Ovary (tissue), 7 donors: ENCODE measurements at regions not wholly inside any gene's neighbourhood (a gene's known extent, or its start where the extent isn't known, plus 50 kb on each side); places are given as distances from the start of the nearest gene placed in this dataset.

Experiments used
- DNase-seq, 5 donors: peaks; one replicate each; pipeline ENCODE4 v3.0.0-alpha.2; 2019 to 2020
- H3K27ac ChIP-seq, 2 donors: fragments of 200-600 bp; one replicate each; pipeline versions ENCODE4 v1.5.1 to v1.8.0; 2019 to 2022
- H3K27me3 ChIP-seq: fragments of 200-600 bp; one replicate; pipeline ENCODE4 v1.8.0; 2022
- H3K36me3 ChIP-seq: fragments of 200-600 bp; sonication (generic); one replicate; pipeline ENCODE4 v1.5.1; 2019
- H3K4me1 ChIP-seq: one replicate; pipeline ENCODE4 v1.8.1; 2013; ENCODE audit warnings: mild to moderate bottlenecking, moderate library complexity; ENCODE audit not compliant: insufficient read depth
- H3K4me3 ChIP-seq: fragments of 200-600 bp; sonication (generic); one replicate; pipeline ENCODE4 v1.5.1; 2017
- H3K9me3 ChIP-seq, 2 donors: fragments of 200-600 bp in 1 of 2; sonication (generic) in 1 of 2; one replicate each; pipeline versions ENCODE4 v1.5.1 to v1.8.1; 2013 to 2019; ENCODE audit warnings: mild to moderate bottlenecking in 1 of 2, moderate library complexity in 1 of 2
- CTCF ChIP-seq, 3 donors: fragments of 450-650 bp in 2 of 3; fragments of 200-600 bp in 1 of 3; IDR thresholded peaks; one replicate each; pipeline versions ENCODE4 v1.5.1 to v1.8.0; 2016 to 2022; ENCODE audit warnings: antibody characterized with exemption in 3 of 3, mild to moderate bottlenecking in 1 of 3
- EP300 ChIP-seq: sonication (generic); formaldehyde crosslinking; IDR thresholded peaks from one replicate; pipeline ENCODE4 v1.6.1; 2017; ENCODE audit warnings: antibody characterized with exemption
- POLR2A ChIP-seq: fragments of 450-650 bp; IDR thresholded peaks from one replicate; pipeline ENCODE4 v1.6.1; 2017; ENCODE audit warnings: antibody characterized with exemption, mild to moderate bottlenecking, moderate library complexity
- WGBS, 3 donors: extraction: QIAGEN DNeasy Blood & Tissue Kit in 1 of 3; methylation state at CpG; one replicate each; pipeline versions ENCODE4 v1.1.5 to v1.1.7; 2013 to 2017; 5-methylcytosine and 5-hydroxymethylcytosine counted together
- intact Hi-C, 4 donors: fragments of 100-400 bp; cut with DNase I; formaldehyde crosslinking; loops; one replicate each; pipeline versions ENCODE4 v1.11.0 to v1.15.1; 2022 to 2023
- donor health status: DM: no; HTN: no; CAD: no; lungs with moderate emphysema.
- donor health status: DM: no; HTN: no; CAD: no.
- donor health status: Bipolar disorder and iron deficiency.
- donor health status: DM: no; HTN: no; CAD: no.
- donor health status: DM: yes; HTN: yes; CAD: no.

GRCh38 chr1:81392526-81393226 is 408.1 kb upstream of the ADGRL2 start:
- no peak for DNase-seq
- intact Hi-C loops, result no loop called here
- no peak overlapping the region for H3K4me3 ChIP-seq
- no peak for TF ChIP-seq CTCF (IDR thresholded peaks at IDR 0.05)
- no peak for TF ChIP-seq EP300
- TF ChIP-seq POLR2A, result no peak
- H3K27ac ChIP-seq, result no peak overlapping the region
- no peaks in the 10 kb centered on the region for H3K9me3 ChIP-seq
- no peaks in the 10 kb centered on the region for H3K4me1 ChIP-seq
- H3K27me3 ChIP-seq, result no peaks in the 10 kb centered on the region
- no peaks in the 10 kb centered on the region for H3K36me3 ChIP-seq

- no peak for DNase-seq
- Histone ChIP-seq H3K27ac (no peak overlapping the region), H3K4me1 (no peaks in the 10 kb centered on the region), H3K9me3 (no peaks in the 10 kb centered on the region), H3K36me3 (no peaks in the 10 kb centered on the region), H3K4me3 (no peak overlapping the region), H3K27me3 (no peaks in the 10 kb centered on the region)
- TF ChIP-seq POLR2A (no peak), EP300 (no peak), CTCF (IDR thresholded peaks at IDR 0.05) (no peak)
- 62 to 71% (median 62%) methylated on average over 4 of the region's 4 CpGs for WGBS, 3 donors
- intact Hi-C loops, result no loop called here
These were observed 409.5 kb upstream of the ADGRL2 start for GRCh38 chr1:81391125-81391828.

- H3K4me3 ChIP-seq, result no peak overlapping the region
- H3K36me3 ChIP-seq, result no peaks in the 10 kb centered on the region
- intact Hi-C loops, result no loop called here
- no peak for DNase-seq
- 88 to 91% (median 89%) methylated on average over 4 of the region's 4 CpGs for WGBS, 3 donors
- no peak overlapping the region for H3K27ac ChIP-seq
- TF ChIP-seq POLR2A (no peak), EP300 (no peak), CTCF (IDR thresholded peaks at IDR 0.05) (no peak)
- no peaks in the 10 kb centered on the region for H3K9me3 ChIP-seq
- no peaks in the 10 kb centered on the region for H3K4me1 ChIP-seq
- no peaks in the 10 kb centered on the region for H3K27me3 ChIP-seq
These were observed 412.3 kb upstream of the ADGRL2 start for GRCh38 chr1:81388435-81388834.

GRCh38 chr1:81387446-81387845 is 413.3 kb upstream of the ADGRL2 start:
- H3K27ac ChIP-seq, result no peak overlapping the region
- H3K9me3 ChIP-seq, result no peaks in the 10 kb centered on the region
- H3K4me1 ChIP-seq, result no peaks in the 10 kb centered on the region
- intact Hi-C loops, result no loop called here
- 92 to 96% (median 94%) methylated on average over 4 of the region's 4 CpGs for WGBS, 3 donors
- H3K36me3 ChIP-seq, result no peaks in the 10 kb centered on the region
- DNase-seq, result no peak
- H3K27me3 ChIP-seq, result no peaks in the 10 kb centered on the region
- H3K4me3 ChIP-seq, result no peak overlapping the region
- TF ChIP-seq CTCF (IDR thresholded peaks at IDR 0.05) (no peak), EP300 (no peak), POLR2A (no peak)
